Stimulated activated naive CD4-positive, alpha-beta T cell treated with Interleukin-2 at 50 U/mL for 16 hours (primary cell): ENCODE measurements at regions not wholly inside any gene's neighbourhood (a gene's known extent, or its start where the extent isn't known, plus 50 kb on each side); places are given as distances from the start of the nearest gene placed in this dataset.

ENCODE experiments used
- DNase-seq: peaks from one replicate; lab custom pipeline; 2025; lab: John Stamatoyannopoulos, UW

- no peak for DNase-seq
Observed at GRCh38 chr10:131651674-131652437, 249.0 kb upstream of the PPP2R2D start.

- DNase-seq: no peak
Observed at GRCh38 chr10:131652438-131653139, 248.2 kb upstream of the PPP2R2D start.

- no peak for DNase-seq
Observed at GRCh38 chr10:131653140-131653539, 247.7 kb upstream of the PPP2R2D start.

- no peak for DNase-seq
Observed at GRCh38 chr10:131653554-131654470, 247.0 kb upstream of the PPP2R2D start.

- DNase-seq: no peak
Observed at GRCh38 chr10:131654471-131655087, 246.2 kb upstream of the PPP2R2D start.

GRCh38 chr10:131655101-131655849, 245.5 kb upstream of the PPP2R2D start:
- no peak for DNase-seq

GRCh38 chr10:131656009-131656408, 244.8 kb upstream of the PPP2R2D start:
- no peak for DNase-seq

- no peak for DNase-seq
Observed at GRCh38 chr10:131656431-131656841, 244.4 kb upstream of the PPP2R2D start.

GRCh38 chr10:131657318-131657984, 243.4 kb upstream of the PPP2R2D start:
- DNase-seq: no peak

GRCh38 chr10:131657985-131658330, 242.8 kb upstream of the PPP2R2D start:
- no peak for DNase-seq

GRCh38 chr10:131658476-131659110, 242.2 kb upstream of the PPP2R2D start:
- DNase-seq: no peak

GRCh38 chr10:131660427-131660826, 240.4 kb upstream of the PPP2R2D start:
- no peak for DNase-seq

- no peak for DNase-seq
Observed at GRCh38 chr10:131662851-131663250, 238.0 kb upstream of the PPP2R2D start.

GRCh38 chr10:131663351-131663750, 237.5 kb upstream of the PPP2R2D start:
- no peak for DNase-seq

GRCh38 chr10:131666091-131666490, 234.7 kb upstream of the PPP2R2D start:
- no peak for DNase-seq

- no peak for DNase-seq
Observed at GRCh38 chr10:131667047-131667446, 233.8 kb upstream of the PPP2R2D start.

- no peak for DNase-seq
Observed at GRCh38 chr10:131667561-131667960, 233.2 kb upstream of the PPP2R2D start.

GRCh38 chr10:131668903-131669302, 231.9 kb upstream of the PPP2R2D start:
- no peak for DNase-seq

GRCh38 chr10:131669838-131670237, 231.0 kb upstream of the PPP2R2D start:
- DNase-seq: no peak

- no peak for DNase-seq
Observed at GRCh38 chr10:131670341-131670740, 230.5 kb upstream of the PPP2R2D start.
